OCI-LY7 (cell line): ENCODE measurements at regions not wholly inside any gene's neighbourhood (a gene's known extent, or its start where the extent isn't known, plus 50 kb on each side); places are given as distances from the start of the nearest gene placed in this dataset.

Source experiments
- BruUV-seq: library from RNA; stranded (reverse); fragments of 400-500 nt; replicated peaks from 2 replicates; lab custom pipeline; 2021; lab: Mats Ljungman, UMichigan
- CTCF ChIA-PET: fragments of 300-600 bp; sonication (Branson Sonifier 250); formaldehyde crosslinking; loops from one replicate; lab custom pipeline; 2022; ENCODE audit warnings: antibody characterized with exemption; ENCODE audit not compliant: unreplicated experiment; lab: Charles Lee
- POLR2A ChIA-PET: fragments of 300-600 bp; sonication (Branson Sonifier 250); formaldehyde crosslinking; loops from one replicate; lab custom pipeline; 2022; ENCODE audit warnings: antibody characterized with exemption; lab: Charles Lee
- DNase-seq: peaks from one replicate; pipeline ENCODE4 v3.0.0-alpha.2; 2015; ENCODE audit warnings: low spot score
- H2AFZ ChIP-seq: fragments of 200-600 bp; sonication (generic), shearing (Covaris generic); 2 replicates; pipeline ENCODE4 v1.6.1; 2014; ENCODE audit warnings: mild to moderate bottlenecking, antibody characterized with exemption, low read length, moderate library complexity
- H3K27ac ChIP-seq: fragments of 200-600 bp; sonication (generic); 2 replicates; pipeline ENCODE4 v1.5.1; 2014; ENCODE audit warnings: mixed run types, low read depth, mild to moderate bottlenecking, moderate library complexity, low read length, inconsistent platforms; ENCODE audit not compliant: poor library complexity, severe bottlenecking
- H3K36me3 ChIP-seq: fragments of 200-600 bp; sonication (generic); 2 replicates; pipeline ENCODE4 v1.6.1; 2014; ENCODE audit warnings: mild to moderate bottlenecking, antibody characterized with exemption, low read length, moderate library complexity, mixed read lengths; ENCODE audit not compliant: insufficient read depth
- H3K4me1 ChIP-seq: fragments of 200-600 bp; sonication (generic); 2 replicates; pipeline ENCODE4 v1.5.1; 2014; ENCODE audit warnings: mild to moderate bottlenecking, low read length; ENCODE audit not compliant: insufficient read depth, poor library complexity, severe bottlenecking
- H3K4me2 ChIP-seq: fragments of 200-600 bp; sonication (generic); 2 replicates; pipeline ENCODE4 v1.6.1; 2014; ENCODE audit warnings: mild to moderate bottlenecking, low read length
- H3K4me3 ChIP-seq: fragments of 200-600 bp; sonication (generic); 2 replicates; pipeline ENCODE4 v1.5.1; 2014; ENCODE audit warnings: mild to moderate bottlenecking, low read depth, low read length; ENCODE audit not compliant: poor library complexity, severe bottlenecking
- H3K79me2 ChIP-seq: fragments of 200-600 bp; sonication (generic); 2 replicates; pipeline ENCODE4 v1.6.1; 2016; ENCODE audit warnings: low read depth, mild to moderate bottlenecking, low read length, moderate library complexity, mixed read lengths; ENCODE audit not compliant: insufficient read depth
- H3K9me2 ChIP-seq: fragments of 200-600 bp; sonication (generic); 2 replicates; pipeline ENCODE4 v1.6.1; 2016; ENCODE audit warnings: mild to moderate bottlenecking, low read length, mixed read lengths; ENCODE audit not compliant: insufficient read depth
- H3K9me3 ChIP-seq: fragments of 200-600 bp; sonication (generic); 2 replicates; pipeline ENCODE4 v1.6.1; 2014; ENCODE audit warnings: mild to moderate bottlenecking, mixed run types, low read length, mixed read lengths
- H4K20me1 ChIP-seq: fragments of 200-600 bp; sonication (generic); 2 replicates; pipeline ENCODE4 v1.6.1; 2014; ENCODE audit warnings: mild to moderate bottlenecking, antibody characterized with exemption, low read length, moderate library complexity, mixed read lengths; ENCODE audit not compliant: insufficient read depth
- EZH2phosphoT487 ChIP-seq: fragments of 200-600 bp; sonication (generic); IDR thresholded peaks from 2 replicates; pipeline ENCODE4 v1.6.1; 2018; ENCODE audit warnings: low read depth, borderline replicate concordance, mild to moderate bottlenecking, mixed run types, antibody characterized with exemption, low read length, moderate library complexity, mixed read lengths
- intact Hi-C: fragments of 100-400 bp; cut with micrococcal nuclease; formaldehyde crosslinking; loops from one replicate; pipeline ENCODE4 v1.10.0; 2022; ENCODE audit not compliant: unreplicated experiment
- TF ChIP-seq, protein P1 (sequence below): fragments of 200-600 bp; sonication (generic); conservative IDR thresholded peaks from 2 replicates; pipeline ENCODE4 v1.5.1; 2014; ENCODE audit warnings: mild to moderate bottlenecking, antibody characterized with exemption, low read length, moderate library complexity, mixed read lengths

DNA sequence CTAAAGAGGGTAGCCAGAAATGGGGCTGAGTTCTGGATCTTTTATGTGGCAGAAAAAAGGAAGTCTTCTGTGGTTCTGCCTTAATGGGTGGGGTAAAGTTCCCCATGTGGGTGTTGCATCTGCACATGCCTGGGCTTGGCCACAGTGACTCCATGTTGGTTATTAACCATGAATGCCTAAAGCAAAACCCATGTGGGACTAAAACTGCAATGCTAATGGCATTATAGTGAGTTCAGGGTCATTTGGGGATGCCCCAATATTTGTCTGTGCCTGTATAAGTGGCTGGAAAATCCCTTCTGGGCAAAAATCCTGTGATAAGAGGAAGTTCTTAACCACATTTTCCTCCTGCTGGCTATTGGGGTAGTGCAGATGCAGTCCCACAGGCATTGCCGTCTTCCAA lies 857.4 kb downstream of the FAT4 start:
- intact Hi-C loops = no loop called here
- Histone ChIP-seq H3K27ac (no peak overlapping the region), H3K4me3 (no peak overlapping the region), H3K9me3 (no peaks in the 10 kb centered on the region), H3K79me2 (no peaks in the 10 kb centered on the region), H3K36me3 (no peaks in the 10 kb centered on the region), H3K4me2 (no peak overlapping the region), H3K4me1 (no peaks in the 10 kb centered on the region), H4K20me1 (no peaks in the 10 kb centered on the region), H3K9me2 (no peaks in the 10 kb centered on the region), H2AFZ (no peak overlapping the region)
- DNase-seq = no peak
- BruUV-seq = no TSS peak
- TF ChIP-seq, protein P1, sequence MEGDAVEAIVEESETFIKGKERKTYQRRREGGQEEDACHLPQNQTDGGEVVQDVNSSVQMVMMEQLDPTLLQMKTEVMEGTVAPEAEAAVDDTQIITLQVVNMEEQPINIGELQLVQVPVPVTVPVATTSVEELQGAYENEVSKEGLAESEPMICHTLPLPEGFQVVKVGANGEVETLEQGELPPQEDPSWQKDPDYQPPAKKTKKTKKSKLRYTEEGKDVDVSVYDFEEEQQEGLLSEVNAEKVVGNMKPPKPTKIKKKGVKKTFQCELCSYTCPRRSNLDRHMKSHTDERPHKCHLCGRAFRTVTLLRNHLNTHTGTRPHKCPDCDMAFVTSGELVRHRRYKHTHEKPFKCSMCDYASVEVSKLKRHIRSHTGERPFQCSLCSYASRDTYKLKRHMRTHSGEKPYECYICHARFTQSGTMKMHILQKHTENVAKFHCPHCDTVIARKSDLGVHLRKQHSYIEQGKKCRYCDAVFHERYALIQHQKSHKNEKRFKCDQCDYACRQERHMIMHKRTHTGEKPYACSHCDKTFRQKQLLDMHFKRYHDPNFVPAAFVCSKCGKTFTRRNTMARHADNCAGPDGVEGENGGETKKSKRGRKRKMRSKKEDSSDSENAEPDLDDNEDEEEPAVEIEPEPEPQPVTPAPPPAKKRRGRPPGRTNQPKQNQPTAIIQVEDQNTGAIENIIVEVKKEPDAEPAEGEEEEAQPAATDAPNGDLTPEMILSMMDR = no peak
- TF ChIP-seq EZH2phosphoT487 = no peak
- POLR2A ChIA-PET = no interaction called here
- CTCF ChIA-PET = no interaction called here

DNA sequence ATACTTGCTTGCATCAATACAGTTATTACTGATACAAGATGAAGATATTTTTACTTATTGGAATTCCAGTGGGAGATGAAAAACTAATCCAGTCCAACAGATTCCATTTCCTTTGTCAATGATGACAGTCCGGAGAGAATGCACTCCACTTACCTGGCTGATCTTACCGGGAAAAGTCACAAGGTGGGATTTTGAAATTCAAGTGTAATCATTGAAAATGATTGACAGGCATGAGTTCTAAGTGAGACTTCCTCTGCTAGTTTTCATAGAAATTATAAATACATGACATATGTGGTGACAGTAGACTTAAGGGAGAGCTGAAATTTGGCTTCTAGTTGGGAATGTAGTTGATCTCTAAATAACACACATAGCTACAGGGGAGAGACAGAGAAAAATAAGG lies 859.9 kb downstream of the FAT4 start:
- H3K4me1 ChIP-seq = no peaks in the 10 kb centered on the region
- H3K4me3 ChIP-seq = no peak overlapping the region
- no peaks in the 10 kb centered on the region for H4K20me1 ChIP-seq
- no peak overlapping the region for H3K27ac ChIP-seq
- POLR2A ChIA-PET = no interaction called here
- no TSS peak for BruUV-seq
- no peak overlapping the region for H3K4me2 ChIP-seq
- TF ChIP-seq EZH2phosphoT487 = no peak
- TF ChIP-seq, protein P1 = no peak
- H3K79me2 ChIP-seq = no peaks in the 10 kb centered on the region
- no peaks in the 10 kb centered on the region for H3K9me3 ChIP-seq
- no peaks in the 10 kb centered on the region for H3K9me2 ChIP-seq
- intact Hi-C loops = no loop called here
- no peak overlapping the region for H2AFZ ChIP-seq
- no peak for DNase-seq
- H3K36me3 ChIP-seq = no peaks in the 10 kb centered on the region
- CTCF ChIA-PET = no interaction called here

DNA sequence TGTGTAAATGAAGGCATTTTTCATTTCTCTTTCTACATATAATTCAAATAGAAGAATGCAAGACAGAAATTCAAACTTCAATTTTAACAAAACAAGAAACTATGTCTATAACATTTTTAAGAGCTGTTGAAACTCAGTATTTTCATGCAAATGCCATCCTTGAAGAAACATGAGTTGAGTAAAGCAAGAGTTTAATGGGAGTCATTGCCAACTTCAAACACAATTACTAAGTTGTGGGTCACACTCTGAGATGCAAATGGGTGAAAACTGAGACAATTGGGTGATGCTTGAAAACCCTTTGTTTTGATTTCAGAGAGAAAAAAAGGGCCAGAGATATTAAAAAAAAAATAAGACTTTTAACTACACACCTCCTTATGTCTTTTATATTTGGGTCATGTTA lies 865.9 kb downstream of the FAT4 start:
- no peaks in the 10 kb centered on the region; the same call in 1 of the 2 replicates for H3K9me2 ChIP-seq
- no peak overlapping the region for H2AFZ ChIP-seq
- POLR2A ChIA-PET = interaction anchor here (0.7 kb wide), 1 partner anchor 100 kb away, joined by 3 read pairs; no protein-coding TSS in a partner anchor
- H4K20me1 ChIP-seq = no peaks in the 10 kb centered on the region
- H3K4me2 ChIP-seq = no peak overlapping the region
- intact Hi-C loops = no loop called here
- no peaks in the 10 kb centered on the region for H3K4me1 ChIP-seq
- no peaks in the 10 kb centered on the region for H3K36me3 ChIP-seq
- no peak overlapping the region for H3K4me3 ChIP-seq
- DNase-seq = no peak
- no peaks in the 10 kb centered on the region for H3K79me2 ChIP-seq
- CTCF ChIA-PET = no interaction called here
- H3K9me3 ChIP-seq = no peaks in the 10 kb centered on the region
- TF ChIP-seq EZH2phosphoT487 = no peak
- TF ChIP-seq, protein P1 = no peak
- H3K27ac ChIP-seq = no peak overlapping the region
- BruUV-seq = no TSS peak
